Osteocyte (in vitro differentiated cells): ENCODE measurements at regions not wholly inside any gene's neighbourhood (a gene's known extent, or its start where the extent isn't known, plus 50 kb on each side); places are given as distances from the start of the nearest gene placed in this dataset.

Experiments
- DNase-seq: peaks from one replicate; pipeline ENCODE4 v3.0.0; 2021; ENCODE audit warnings: mixed read lengths; ENCODE audit not compliant: unreplicated experiment; ENCODE audit errors: extremely low spot score
- H3K27ac Mint-ChIP-seq: one replicate; pipeline ENCODE4 v1.8.0; 2021; ENCODE audit warnings: mild to moderate bottlenecking, mixed read lengths; ENCODE audit not compliant: unreplicated experiment
- H3K27me3 Mint-ChIP-seq: one replicate; pipeline ENCODE4 v1.8.0; 2021; ENCODE audit warnings: mixed read lengths; ENCODE audit not compliant: unreplicated experiment
- H3K36me3 Mint-ChIP-seq: one replicate; pipeline ENCODE4 v1.8.0; 2021; ENCODE audit warnings: mixed read lengths; ENCODE audit not compliant: unreplicated experiment
- H3K4me1 Mint-ChIP-seq: one replicate; pipeline ENCODE4 v1.8.0; 2021; ENCODE audit warnings: mixed read lengths; ENCODE audit not compliant: unreplicated experiment
- H3K4me3 Mint-ChIP-seq: one replicate; pipeline ENCODE4 v1.8.0; 2021; ENCODE audit warnings: mild to moderate bottlenecking, moderate library complexity, mixed read lengths; ENCODE audit not compliant: unreplicated experiment
- H3K9me3 Mint-ChIP-seq: one replicate; pipeline ENCODE4 v1.8.0; 2021; ENCODE audit warnings: mixed read lengths; ENCODE audit not compliant: unreplicated experiment
- TF ChIP-seq, protein P1 (sequence below): fragments of 200-600 bp; sonication (generic); IDR thresholded peaks from 2 replicates; pipeline ENCODE4 v1.5.0; 2021; ENCODE audit warnings: antibody characterized with exemption, mild to moderate bottlenecking, moderate library complexity

DNA sequence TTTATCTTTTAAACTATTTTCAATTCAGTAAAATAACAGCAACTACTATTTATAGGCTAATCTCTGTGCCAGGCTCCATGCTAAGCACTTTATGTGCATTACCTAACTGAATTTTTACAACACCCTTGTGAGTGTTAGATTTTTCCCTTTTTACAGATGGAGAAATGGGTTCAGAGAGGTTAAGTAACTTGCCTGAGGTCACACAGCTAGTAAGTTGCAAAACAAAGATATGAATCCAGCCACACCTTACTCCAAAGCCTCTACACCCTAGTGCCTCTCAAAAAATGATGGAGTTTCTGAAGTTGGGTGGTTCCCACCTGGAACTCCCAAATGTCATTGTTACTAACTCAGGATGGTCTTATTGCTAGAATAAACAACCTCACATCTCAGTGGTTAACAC lies 60.8 kb downstream of the RHOB start:
- Mint-ChIP-seq H3K27ac (no peak overlapping the region), H3K27me3 (no peaks in the 10 kb centered on the region), H3K4me3 (no peak overlapping the region), H3K36me3 (no peaks in the 10 kb centered on the region), H3K4me1 (no peaks in the 10 kb centered on the region), H3K9me3 (no peaks in the 10 kb centered on the region)
- TF ChIP-seq, protein P1, sequence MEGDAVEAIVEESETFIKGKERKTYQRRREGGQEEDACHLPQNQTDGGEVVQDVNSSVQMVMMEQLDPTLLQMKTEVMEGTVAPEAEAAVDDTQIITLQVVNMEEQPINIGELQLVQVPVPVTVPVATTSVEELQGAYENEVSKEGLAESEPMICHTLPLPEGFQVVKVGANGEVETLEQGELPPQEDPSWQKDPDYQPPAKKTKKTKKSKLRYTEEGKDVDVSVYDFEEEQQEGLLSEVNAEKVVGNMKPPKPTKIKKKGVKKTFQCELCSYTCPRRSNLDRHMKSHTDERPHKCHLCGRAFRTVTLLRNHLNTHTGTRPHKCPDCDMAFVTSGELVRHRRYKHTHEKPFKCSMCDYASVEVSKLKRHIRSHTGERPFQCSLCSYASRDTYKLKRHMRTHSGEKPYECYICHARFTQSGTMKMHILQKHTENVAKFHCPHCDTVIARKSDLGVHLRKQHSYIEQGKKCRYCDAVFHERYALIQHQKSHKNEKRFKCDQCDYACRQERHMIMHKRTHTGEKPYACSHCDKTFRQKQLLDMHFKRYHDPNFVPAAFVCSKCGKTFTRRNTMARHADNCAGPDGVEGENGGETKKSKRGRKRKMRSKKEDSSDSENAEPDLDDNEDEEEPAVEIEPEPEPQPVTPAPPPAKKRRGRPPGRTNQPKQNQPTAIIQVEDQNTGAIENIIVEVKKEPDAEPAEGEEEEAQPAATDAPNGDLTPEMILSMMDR: no peak
- no peak for DNase-seq

DNA sequence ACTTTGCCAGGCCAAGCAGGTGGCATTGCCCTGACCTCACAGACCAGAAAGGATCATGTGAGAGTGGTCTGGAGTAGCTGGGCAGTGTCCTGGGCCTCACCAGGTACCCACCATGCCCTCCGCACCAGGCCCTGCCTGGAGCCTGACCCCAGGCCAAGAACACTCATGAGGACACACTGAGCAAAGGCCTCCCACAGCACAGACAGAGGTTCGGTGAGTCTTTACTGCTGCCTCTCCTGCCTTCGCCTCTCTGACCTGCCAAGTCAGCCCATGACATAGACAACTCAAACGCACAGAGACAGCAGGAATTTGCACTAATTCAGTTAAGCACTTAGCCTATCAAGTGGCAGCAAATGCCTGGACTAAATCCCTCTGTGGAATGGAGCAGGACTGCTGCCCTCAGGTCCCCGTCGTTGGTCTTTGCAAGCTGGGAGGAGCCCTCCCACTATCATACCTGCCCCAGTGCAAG lies 62.5 kb downstream of the RHOB start:
- Mint-ChIP-seq H3K4me3 (no peak overlapping the region), H3K36me3 (no peaks in the 10 kb centered on the region), H3K27ac (no peak overlapping the region), H3K27me3 (no peaks in the 10 kb centered on the region), H3K4me1 (peaks cover 1% of the 10 kb centered on the region), H3K9me3 (no peaks in the 10 kb centered on the region)
- DNase-seq: no peak
- TF ChIP-seq, protein P1: no peak

DNA sequence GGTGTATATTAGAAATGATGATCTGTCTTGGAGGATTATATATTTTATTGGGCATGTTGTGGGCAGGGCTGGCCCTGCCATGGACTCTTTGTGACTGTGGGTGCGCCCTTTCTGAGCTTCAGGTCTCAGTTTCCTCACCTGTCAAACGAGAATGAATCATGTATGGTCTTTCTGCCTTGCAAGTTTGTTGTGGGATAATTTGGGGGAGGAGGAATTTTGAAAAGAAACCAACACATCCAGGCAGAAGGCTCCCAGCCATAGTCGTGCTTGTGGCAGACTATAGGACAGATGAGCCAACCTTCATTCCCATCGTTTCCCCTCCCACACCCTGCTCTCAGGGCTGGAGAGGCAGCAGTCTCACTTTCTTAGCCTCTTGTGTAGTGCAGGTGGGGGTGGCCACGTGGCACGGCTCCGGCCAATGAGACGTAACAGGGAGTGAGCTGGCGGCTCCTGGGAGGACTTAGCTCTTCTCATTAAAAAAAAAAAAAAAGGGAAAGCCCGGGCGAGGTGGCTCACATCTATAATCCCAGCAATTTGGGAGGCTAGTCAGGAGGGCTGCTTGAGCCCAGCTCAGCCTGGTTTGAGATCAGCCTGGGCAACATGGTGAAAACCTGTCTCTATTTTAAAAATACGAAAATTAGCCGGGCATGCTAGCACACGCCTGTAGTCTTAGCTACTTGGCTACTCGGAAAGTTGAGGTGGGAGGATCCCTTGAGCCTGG lies 63.1 kb downstream of the RHOB start:
- Mint-ChIP-seq H3K4me3 (no peak overlapping the region), H3K27me3 (no peaks in the 10 kb centered on the region), H3K9me3 (no peaks in the 10 kb centered on the region), H3K27ac (no peak overlapping the region), H3K36me3 (no peaks in the 10 kb centered on the region), H3K4me1 (peaks cover 7% of the 10 kb centered on the region)
- TF ChIP-seq, protein P1: no peak
- DNase-seq: no peak

- TF ChIP-seq, protein P1: no peak
- Mint-ChIP-seq H3K27ac (no peak overlapping the region), H3K36me3 (no peaks in the 10 kb centered on the region), H3K9me3 (no peaks in the 10 kb centered on the region), H3K4me1 (peaks cover 11% of the 10 kb centered on the region), H3K4me3 (no peak overlapping the region), H3K27me3 (no peaks in the 10 kb centered on the region)
- no peak for DNase-seq
These were observed 64.3 kb downstream of the RHOB start for GRCh38 chr2:20511130-20511529.

GRCh38 chr2:20512061-20512605 lies 65.3 kb downstream of the RHOB start:
- H3K27me3 Mint-ChIP-seq: no peaks in the 10 kb centered on the region
- H3K36me3 Mint-ChIP-seq: no peaks in the 10 kb centered on the region
- TF ChIP-seq, protein P1: no peak
- no peak for DNase-seq
- H3K4me1 Mint-ChIP-seq: peaks cover 17% of the 10 kb centered on the region
- no peak overlapping the region for H3K4me3 Mint-ChIP-seq
- H3K27ac Mint-ChIP-seq: no peak overlapping the region
- no peaks in the 10 kb centered on the region for H3K9me3 Mint-ChIP-seq
